ENCODE measurements at regions not wholly inside any gene's neighbourhood (a gene's known extent, or its start where the extent isn't known, plus 50 kb on each side); places are given as distances from the start of the nearest gene placed in this dataset.

DNA sequence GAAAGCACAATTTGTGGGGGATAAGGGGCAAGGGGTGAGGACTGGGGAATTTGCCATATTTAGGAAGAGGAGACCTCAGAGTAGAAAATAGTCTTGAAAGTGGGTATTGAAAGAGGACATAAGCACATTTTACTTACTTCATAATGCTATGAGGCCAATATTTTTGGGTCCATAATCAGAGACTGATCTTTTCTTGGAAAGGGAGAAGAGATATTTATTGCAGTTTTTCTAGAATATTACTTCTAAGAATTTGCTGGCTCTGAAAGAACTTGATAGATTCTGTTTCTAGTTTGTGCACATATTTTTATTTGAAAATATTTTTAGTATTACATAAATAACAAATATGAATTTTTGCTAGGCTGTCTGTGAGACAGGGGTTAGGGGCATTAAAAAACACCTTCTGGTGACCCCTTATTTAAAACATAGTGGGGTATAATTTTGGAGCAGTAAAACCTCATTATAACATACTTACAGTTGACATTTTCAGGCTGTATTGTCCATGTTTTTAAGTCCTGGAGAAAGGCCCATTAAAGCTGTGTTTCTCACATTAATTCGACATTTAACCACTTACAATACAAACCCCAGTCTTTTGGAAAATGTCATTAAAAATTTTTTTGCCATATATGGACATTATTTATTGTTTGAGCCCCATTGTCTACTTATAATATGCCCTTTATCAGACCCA lies 118.9 kb upstream of the NFIB start:
- H3K4me2 ChIP-seq (ENCODE audit: insufficient read depth, insufficient read length, low read length), result no peak overlapping the region
- Mint-ChIP-seq H3K36me3 (ENCODE audit: insufficient read depth in 1 of 3, low read depth in 3 of 3) (no peaks in the 10 kb centered on the region; a peak in 2 of 7 replicates), H3K27ac (no peak overlapping the region)

More for the DNA sequence above, 118.9 kb upstream of the NFIB start:
- Mint-ChIP-seq H3K27me3 (ENCODE audit: low read depth) (no peaks in the 10 kb centered on the region), H3K4me1 (peaks cover 15 to 18% of the 10 kb centered on the region in 2 experiments), H3K4me3 (no peak overlapping the region), H3K9me3 (no peaks in the 10 kb centered on the region; a peak in 1 of 5 replicates)
- no peak overlapping the region for H2BK120ac ChIP-seq (ENCODE audit: low read depth, low read length, poor library complexity, severe bottlenecking)
- no peak overlapping the region for H3K14ac ChIP-seq (ENCODE audit: insufficient read depth, low read length)
- no peak overlapping the region for H3K56ac ChIP-seq (ENCODE audit: insufficient read length, low read depth, low read length)
- no peak overlapping the region for H2BK12ac ChIP-seq (ENCODE audit: insufficient read length, low read depth, low read length)
- H2AK5ac ChIP-seq (ENCODE audit: insufficient read length, low read length), result no peak overlapping the region
- H3K4me1 ChIP-seq (ENCODE audit: insufficient read depth, low read length), result no peaks in the 10 kb centered on the region; the same call in 1 of the 2 replicates
- H3K18ac ChIP-seq (ENCODE audit: insufficient read length, low read depth, low read length), result no peak overlapping the region
- no peak overlapping the region for H2BK5ac ChIP-seq (ENCODE audit: insufficient read length, low read length)
- no peak overlapping the region for H3K27ac ChIP-seq (ENCODE audit: insufficient read length, low read depth, low read length)
- H4K20me1 ChIP-seq (ENCODE audit: control insufficient read depth, insufficient read depth, insufficient read length), result no peaks in the 10 kb centered on the region
- H3K79me2 ChIP-seq (ENCODE audit: insufficient read depth, low read length), result no peaks in the 10 kb centered on the region
- H3K79me1 ChIP-seq (ENCODE audit: insufficient read depth, low read depth, low read length, poor library complexity, severe bottlenecking), result no peaks in the 10 kb centered on the region
- H3K9me3 ChIP-seq (ENCODE audit: control insufficient read depth, low read depth, low read length), result no peaks in the 10 kb centered on the region
- no peak overlapping the region for H4K8ac ChIP-seq (replicated peaks; ENCODE audit: insufficient read length, low read depth, low read length)
- no peak for DNase-seq
- H2BK20ac ChIP-seq (ENCODE audit: low read depth, low read length, poor library complexity, severe bottlenecking), result no peak overlapping the region
- no peak overlapping the region for H3K23ac ChIP-seq (ENCODE audit: insufficient read length, low read depth, low read length)
- no peak overlapping the region for H2AFZ ChIP-seq (ENCODE audit: low read length)
- WGBS (ENCODE audit: extremely low coverage, insufficient read length, low lambda C conversion rate), result no CpG with 5 or more reads among the region's 1 CpG
- H4K5ac ChIP-seq (ENCODE audit: insufficient read length, low read depth, low read length), result no peak overlapping the region
- TF ChIP-seq, protein P1, sequence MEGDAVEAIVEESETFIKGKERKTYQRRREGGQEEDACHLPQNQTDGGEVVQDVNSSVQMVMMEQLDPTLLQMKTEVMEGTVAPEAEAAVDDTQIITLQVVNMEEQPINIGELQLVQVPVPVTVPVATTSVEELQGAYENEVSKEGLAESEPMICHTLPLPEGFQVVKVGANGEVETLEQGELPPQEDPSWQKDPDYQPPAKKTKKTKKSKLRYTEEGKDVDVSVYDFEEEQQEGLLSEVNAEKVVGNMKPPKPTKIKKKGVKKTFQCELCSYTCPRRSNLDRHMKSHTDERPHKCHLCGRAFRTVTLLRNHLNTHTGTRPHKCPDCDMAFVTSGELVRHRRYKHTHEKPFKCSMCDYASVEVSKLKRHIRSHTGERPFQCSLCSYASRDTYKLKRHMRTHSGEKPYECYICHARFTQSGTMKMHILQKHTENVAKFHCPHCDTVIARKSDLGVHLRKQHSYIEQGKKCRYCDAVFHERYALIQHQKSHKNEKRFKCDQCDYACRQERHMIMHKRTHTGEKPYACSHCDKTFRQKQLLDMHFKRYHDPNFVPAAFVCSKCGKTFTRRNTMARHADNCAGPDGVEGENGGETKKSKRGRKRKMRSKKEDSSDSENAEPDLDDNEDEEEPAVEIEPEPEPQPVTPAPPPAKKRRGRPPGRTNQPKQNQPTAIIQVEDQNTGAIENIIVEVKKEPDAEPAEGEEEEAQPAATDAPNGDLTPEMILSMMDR (conservative IDR thresholded peaks at IDR 0.05), result no peak
- H3K27me3 ChIP-seq (ENCODE audit: insufficient read depth, low read length), result no peaks in the 10 kb centered on the region
- H3K9ac ChIP-seq (ENCODE audit: extremely low read depth, insufficient read length, low read length), result no peak overlapping the region
- no peak overlapping the region for H4K91ac ChIP-seq (ENCODE audit: insufficient read length, low read depth, low read length)
- H3K4ac ChIP-seq (ENCODE audit: low read depth, low read length), result no peak overlapping the region
- no peaks in the 10 kb centered on the region for H3K23me2 ChIP-seq (ENCODE audit: insufficient read length, low read depth, low read length, poor library complexity, severe bottlenecking)
- no peak overlapping the region for H3T11ph ChIP-seq (ENCODE audit: low read length)
- no peak overlapping the region for H2BK15ac ChIP-seq (ENCODE audit: low read depth, low read length)
